NB4 (cell line): ENCODE measurements at regions not wholly inside any gene's neighbourhood (a gene's known extent, or its start where the extent isn't known, plus 50 kb on each side); places are given as distances from the start of the nearest gene placed in this dataset.

ENCODE experiments used
- MYC ChIP-seq: IDR thresholded peaks from 2 replicates; pipeline ENCODE4 v1.6.1; 2011; ENCODE audit warnings: low read depth, low read length
- POLR2A ChIP-seq: IDR thresholded peaks from 2 replicates; pipeline ENCODE4 v1.6.1; 2011; ENCODE audit warnings: mild to moderate bottlenecking; ENCODE audit not compliant: insufficient read length; ENCODE audit errors: extremely low read depth
- TF ChIP-seq, protein P1 (sequence below): IDR thresholded peaks from 2 replicates; pipeline ENCODE4 v1.6.1; 2011; ENCODE audit warnings: low read depth, low read length
- TF ChIP-seq, protein P2 (sequence below): IDR thresholded peaks from one replicate; pipeline ENCODE4 v1.5.1; 2012; ENCODE audit warnings: low read depth, low read length

DNA sequence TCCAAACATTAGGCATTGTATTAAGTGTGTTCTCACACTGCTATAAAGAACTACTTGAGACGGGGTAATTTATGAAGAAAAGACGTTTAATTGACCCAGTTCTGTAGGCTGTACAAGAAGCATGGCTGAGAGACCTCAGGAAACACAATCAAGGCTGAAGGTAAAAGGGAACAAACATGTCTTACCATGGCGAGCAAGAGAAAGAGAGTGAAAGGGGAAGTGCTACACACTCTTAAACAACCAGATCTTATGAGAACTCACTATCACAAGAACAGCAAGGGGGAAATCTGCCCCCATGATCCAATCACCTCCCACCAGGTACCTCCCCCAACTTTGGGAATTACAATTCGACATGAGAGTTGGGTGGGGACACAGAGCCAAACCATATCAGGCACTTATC lies 86.6 kb upstream of the TOP1 start:
- no peak for TF ChIP-seq MYC
- TF ChIP-seq, protein P1, sequence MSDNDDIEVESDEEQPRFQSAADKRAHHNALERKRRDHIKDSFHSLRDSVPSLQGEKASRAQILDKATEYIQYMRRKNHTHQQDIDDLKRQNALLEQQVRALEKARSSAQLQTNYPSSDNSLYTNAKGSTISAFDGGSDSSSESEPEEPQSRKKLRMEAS, result no peak
- TF ChIP-seq, protein P2, sequence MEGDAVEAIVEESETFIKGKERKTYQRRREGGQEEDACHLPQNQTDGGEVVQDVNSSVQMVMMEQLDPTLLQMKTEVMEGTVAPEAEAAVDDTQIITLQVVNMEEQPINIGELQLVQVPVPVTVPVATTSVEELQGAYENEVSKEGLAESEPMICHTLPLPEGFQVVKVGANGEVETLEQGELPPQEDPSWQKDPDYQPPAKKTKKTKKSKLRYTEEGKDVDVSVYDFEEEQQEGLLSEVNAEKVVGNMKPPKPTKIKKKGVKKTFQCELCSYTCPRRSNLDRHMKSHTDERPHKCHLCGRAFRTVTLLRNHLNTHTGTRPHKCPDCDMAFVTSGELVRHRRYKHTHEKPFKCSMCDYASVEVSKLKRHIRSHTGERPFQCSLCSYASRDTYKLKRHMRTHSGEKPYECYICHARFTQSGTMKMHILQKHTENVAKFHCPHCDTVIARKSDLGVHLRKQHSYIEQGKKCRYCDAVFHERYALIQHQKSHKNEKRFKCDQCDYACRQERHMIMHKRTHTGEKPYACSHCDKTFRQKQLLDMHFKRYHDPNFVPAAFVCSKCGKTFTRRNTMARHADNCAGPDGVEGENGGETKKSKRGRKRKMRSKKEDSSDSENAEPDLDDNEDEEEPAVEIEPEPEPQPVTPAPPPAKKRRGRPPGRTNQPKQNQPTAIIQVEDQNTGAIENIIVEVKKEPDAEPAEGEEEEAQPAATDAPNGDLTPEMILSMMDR, result no peak
- TF ChIP-seq POLR2A, result no peak
